Right lobe of liver (tissue), 6 donors: ENCODE measurements at regions not wholly inside any gene's neighbourhood (a gene's known extent, or its start where the extent isn't known, plus 50 kb on each side); places are given as distances from the start of the nearest gene placed in this dataset.

Source experiments
- ATAC-seq, 4 donors: fragments of 200-7000 bp; cut with Tn5 transposase; one replicate each; pipeline ENCODE4 v1.9.1; 2020; ENCODE audit warnings: mild to moderate bottlenecking in 4 of 4, moderate library complexity in 4 of 4
- DNase-seq, 3 donors: peaks; one replicate each; pipeline ENCODE4 v3.0.0-alpha.2; 2020
- H3K27ac ChIP-seq, 3 donors: fragments of 200-600 bp; one replicate each; pipeline ENCODE4 v1.8.0; 2022
- H3K27me3 ChIP-seq, 2 donors: fragments of 200-600 bp; one replicate each; pipeline ENCODE4 v1.8.0; 2022
- H3K36me3 ChIP-seq, 4 donors: fragments of 200-600 bp; sonication (generic) in 1 of 4; one replicate each; pipeline versions ENCODE4 v1.5.1 to v1.8.0; 2017 to 2022; ENCODE audit warnings: control low read depth in 1 of 4
- H3K4me1 ChIP-seq, 4 donors: fragments of 200-600 bp; sonication (generic) in 1 of 4; one replicate each; pipeline versions ENCODE4 v1.5.1 to v1.8.0; 2017 to 2022; ENCODE audit warnings: control low read depth in 1 of 4
- H3K4me3 ChIP-seq, 3 donors: fragments of 200-600 bp; one replicate each; pipeline ENCODE4 v1.8.0; 2022
- H3K9me3 ChIP-seq, 4 donors: fragments of 200-600 bp; sonication (generic) in 1 of 4; one replicate each; pipeline versions ENCODE4 v1.5.1 to v1.8.0; 2017 to 2022; ENCODE audit warnings: control low read depth in 1 of 4
- POLR2A ChIP-seq: fragments of 450-650 bp; IDR thresholded peaks from one replicate; pipeline ENCODE4 v1.6.1; 2017; ENCODE audit warnings: antibody characterized with exemption, mild to moderate bottlenecking
- WGBS: methylation state at CpG from one replicate; pipeline ENCODE4 v1.1.6; 2018; ENCODE audit warnings: low coverage, low lambda C conversion rate; ENCODE audit not compliant: insufficient coverage; ENCODE audit errors: missing lambda C conversion rate; 5-methylcytosine and 5-hydroxymethylcytosine counted together
- intact Hi-C, 2 donors: fragments of 100-400 bp; cut with DNase I; formaldehyde crosslinking; loops; one replicate each; pipeline versions ENCODE4 v1.11.2 to v1.14.1; 2022
- TF ChIP-seq, protein P1 (sequence below), 4 donors: fragments of 200-600 bp in 3 of 4; fragments of 450-650 bp in 1 of 4; IDR thresholded peaks; one replicate each; pipeline versions ENCODE4 v1.5.1 to v1.8.0; 2016 to 2022; ENCODE audit warnings: antibody characterized with exemption in 4 of 4, mild to moderate bottlenecking in 2 of 4
- donor health status: DM: no; HTN: yes; CAD: no.
- donor health status: DM: no; HTN: no; CAD: no.
- donor health status: DM: no; HTN: no; CAD: no.
- donor health status: DM: no; HTN: yes; CAD: no.
- donor health status: DM: no; HTN: yes; CAD: no.

- WGBS: 71% methylated on average over 2 of the region's 2 CpGs
- TF ChIP-seq POLR2A: no peak
- TF ChIP-seq, protein P1, sequence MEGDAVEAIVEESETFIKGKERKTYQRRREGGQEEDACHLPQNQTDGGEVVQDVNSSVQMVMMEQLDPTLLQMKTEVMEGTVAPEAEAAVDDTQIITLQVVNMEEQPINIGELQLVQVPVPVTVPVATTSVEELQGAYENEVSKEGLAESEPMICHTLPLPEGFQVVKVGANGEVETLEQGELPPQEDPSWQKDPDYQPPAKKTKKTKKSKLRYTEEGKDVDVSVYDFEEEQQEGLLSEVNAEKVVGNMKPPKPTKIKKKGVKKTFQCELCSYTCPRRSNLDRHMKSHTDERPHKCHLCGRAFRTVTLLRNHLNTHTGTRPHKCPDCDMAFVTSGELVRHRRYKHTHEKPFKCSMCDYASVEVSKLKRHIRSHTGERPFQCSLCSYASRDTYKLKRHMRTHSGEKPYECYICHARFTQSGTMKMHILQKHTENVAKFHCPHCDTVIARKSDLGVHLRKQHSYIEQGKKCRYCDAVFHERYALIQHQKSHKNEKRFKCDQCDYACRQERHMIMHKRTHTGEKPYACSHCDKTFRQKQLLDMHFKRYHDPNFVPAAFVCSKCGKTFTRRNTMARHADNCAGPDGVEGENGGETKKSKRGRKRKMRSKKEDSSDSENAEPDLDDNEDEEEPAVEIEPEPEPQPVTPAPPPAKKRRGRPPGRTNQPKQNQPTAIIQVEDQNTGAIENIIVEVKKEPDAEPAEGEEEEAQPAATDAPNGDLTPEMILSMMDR (IDR thresholded peaks at IDR 0.05): no peak
- H3K27ac ChIP-seq: no peak overlapping the region
- H3K4me3 ChIP-seq: no peak overlapping the region
- H3K36me3 ChIP-seq: no peaks in the 10 kb centered on the region
- no peaks in the 10 kb centered on the region for H3K4me1 ChIP-seq
- H3K9me3 ChIP-seq: no peaks in the 10 kb centered on the region
- ATAC-seq (no peak), DNase-seq (no peak)
- no peaks in the 10 kb centered on the region for H3K27me3 ChIP-seq
- intact Hi-C loops: no loop called here
Measured at GRCh38 chr14:28141662-28142061, 624.9 kb upstream of the FOXG1 start.

DNA sequence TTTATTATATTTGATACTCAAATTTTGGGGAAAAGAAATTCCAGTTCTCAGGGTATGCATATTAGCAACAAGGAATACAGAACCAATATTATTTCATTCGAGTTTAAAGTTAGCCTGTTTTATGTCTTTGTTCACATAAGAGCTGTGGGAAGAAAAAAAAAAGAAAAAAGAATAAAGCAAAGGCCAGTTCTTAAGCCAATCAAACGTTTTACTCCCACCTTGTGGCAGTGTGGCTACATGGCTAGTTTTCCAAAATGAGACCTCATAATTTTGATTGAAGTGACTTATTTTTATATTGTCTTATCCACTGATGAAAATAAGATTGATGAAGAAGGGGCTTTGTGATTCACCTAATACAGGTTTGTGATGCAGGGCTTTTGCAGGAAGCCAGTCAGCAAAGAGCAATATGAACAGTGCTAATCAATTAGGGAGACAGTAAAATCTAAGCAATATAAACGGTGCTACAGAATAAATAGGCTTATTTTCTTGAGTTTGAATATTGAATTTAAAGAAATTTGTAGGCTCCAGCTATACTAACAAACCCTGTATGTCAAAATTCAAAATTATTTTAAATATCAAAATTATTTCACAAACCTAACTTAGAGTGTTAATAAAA lies 624.1 kb upstream of the FOXG1 start:
- Histone ChIP-seq H3K4me1 (no peaks in the 10 kb centered on the region), H3K4me3 (no peak overlapping the region), H3K9me3 (no peaks in the 10 kb centered on the region), H3K27me3 (no peaks in the 10 kb centered on the region), H3K27ac (no peak overlapping the region), H3K36me3 (no peaks in the 10 kb centered on the region)
- TF ChIP-seq, protein P1 (IDR thresholded peaks at IDR 0.05): peak; percentile 6 to 36 (median 30)
- TF ChIP-seq POLR2A: no peak
- intact Hi-C loops: no loop called here
- no peak for ATAC-seq
- no peak for DNase-seq
- WGBS: 12% methylated on average over 3 of the region's 3 CpGs

DNA sequence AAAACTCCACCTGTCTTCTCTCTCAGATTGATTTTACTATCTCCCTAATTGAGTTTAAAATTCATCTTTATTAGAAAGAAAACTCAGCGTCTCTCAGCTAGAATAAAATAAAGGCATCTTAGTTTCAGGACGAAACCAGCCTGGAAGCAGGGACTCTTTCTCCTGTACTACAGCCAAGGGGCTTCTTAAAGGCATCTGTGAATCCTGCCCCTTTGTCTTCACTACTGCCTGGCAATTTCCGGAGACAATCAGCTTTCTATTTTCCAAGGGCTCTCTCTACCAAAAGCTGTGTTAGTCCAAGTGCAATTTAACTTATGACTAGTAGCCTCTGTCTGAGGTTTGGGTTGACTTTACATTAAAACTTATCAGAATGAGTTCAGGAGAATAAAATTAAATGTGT lies 623.3 kb upstream of the FOXG1 start:
- intact Hi-C loops: no loop called here

GRCh38 chr14:28151926-28152325 lies 614.7 kb upstream of the FOXG1 start:
- no peaks in the 10 kb centered on the region for H3K36me3 ChIP-seq
- WGBS: 28% methylated on average over 3 of the region's 3 CpGs
- no peak for DNase-seq
- H3K27me3 ChIP-seq: no peaks in the 10 kb centered on the region
- H3K4me1 ChIP-seq: no peaks in the 10 kb centered on the region
- intact Hi-C loops: no loop called here
- no peak for TF ChIP-seq POLR2A
- TF ChIP-seq, protein P1 (IDR thresholded peaks at IDR 0.05): no peak
- H3K4me3 ChIP-seq: no peak overlapping the region
- no peak for ATAC-seq
- no peaks in the 10 kb centered on the region for H3K9me3 ChIP-seq
- no peak overlapping the region for H3K27ac ChIP-seq

More for the DNA sequence above, 623.3 kb upstream of the FOXG1 start:
- Histone ChIP-seq H3K9me3 (no peaks in the 10 kb centered on the region), H3K4me3 (no peak overlapping the region), H3K27ac (no peak overlapping the region), H3K27me3 (no peaks in the 10 kb centered on the region), H3K36me3 (no peaks in the 10 kb centered on the region), H3K4me1 (no peaks in the 10 kb centered on the region)
- TF ChIP-seq, protein P1 (IDR thresholded peaks at IDR 0.05): no peak
- no peak for TF ChIP-seq POLR2A
- ATAC-seq (no peak), DNase-seq (no peak)
- 47% methylated on average over 3 of the region's 3 CpGs for WGBS
